HG02610 (cell line): ENCODE measurements at regions not wholly inside any gene's neighbourhood (a gene's known extent, or its start where the extent isn't known, plus 50 kb on each side); places are given as distances from the start of the nearest gene placed in this dataset.

Experiments used
- ATAC-seq: cut with Tn5 transposase; IDR thresholded peaks from one replicate; pipeline ENCODE4 v1.9.1; 2021; ENCODE audit warnings: mild to moderate bottlenecking, moderate library complexity; ENCODE audit not compliant: unreplicated experiment

GRCh38 chr3:177753451-177754155, 556.3 kb upstream of the TBL1XR1 start:
- no peak for ATAC-seq

- no peak for ATAC-seq
Measured at GRCh38 chr3:177754508-177754921, 557.2 kb upstream of the TBL1XR1 start.

- ATAC-seq = no peak
Measured at GRCh38 chr3:177758126-177758525, 560.8 kb upstream of the TBL1XR1 start.

- no peak for ATAC-seq
Measured at GRCh38 chr3:177760803-177761202, 563.5 kb upstream of the TBL1XR1 start.

- no peak for ATAC-seq
Measured at GRCh38 chr3:177764377-177764912, 567.2 kb upstream of the TBL1XR1 start.

GRCh38 chr3:177764933-177765332, 567.7 kb upstream of the TBL1XR1 start:
- ATAC-seq = no peak

- ATAC-seq = no peak
Measured at GRCh38 chr3:177770383-177771230, 573.3 kb upstream of the TBL1XR1 start.

- ATAC-seq = no peak
Measured at GRCh38 chr3:177771780-177772179, 574.5 kb upstream of the TBL1XR1 start.

GRCh38 chr3:177772908-177773557, 575.8 kb upstream of the TBL1XR1 start:
- ATAC-seq = no peak

GRCh38 chr3:177773717-177774116, 576.4 kb upstream of the TBL1XR1 start:
- ATAC-seq = no peak

- no peak for ATAC-seq
Measured at GRCh38 chr3:177776661-177777101, 579.4 kb upstream of the TBL1XR1 start.

- ATAC-seq = peak; percentile 90
Measured at GRCh38 chr3:177777699-177778098, 580.4 kb upstream of the TBL1XR1 start.

GRCh38 chr3:177778633-177779032, 581.4 kb upstream of the TBL1XR1 start:
- ATAC-seq = no peak

GRCh38 chr3:177781686-177782161, 584.4 kb upstream of the TBL1XR1 start:
- ATAC-seq = no peak

GRCh38 chr3:177783338-177783737, 586.1 kb upstream of the TBL1XR1 start:
- no peak for ATAC-seq

- ATAC-seq = no peak
Measured at GRCh38 chr3:177783767-177784166, 586.5 kb upstream of the TBL1XR1 start.

GRCh38 chr3:177787279-177788041, 590.2 kb upstream of the TBL1XR1 start:
- ATAC-seq = peak; percentile 65

- no peak for ATAC-seq
Measured at GRCh38 chr3:177789500-177789899, 592.2 kb upstream of the TBL1XR1 start.

GRCh38 chr3:177792311-177793030, 595.2 kb upstream of the TBL1XR1 start:
- ATAC-seq = no peak

- ATAC-seq = no peak
Measured at GRCh38 chr3:177793451-177793850, 596.2 kb upstream of the TBL1XR1 start.
